GM21367 (cell line): ENCODE measurements at regions not wholly inside any gene's neighbourhood (a gene's known extent, or its start where the extent isn't known, plus 50 kb on each side); places are given as distances from the start of the nearest gene placed in this dataset.

Experiments
- ATAC-seq: cut with Tn5 transposase; IDR thresholded peaks from one replicate; pipeline ENCODE4 v1.9.1; 2021; ENCODE audit not compliant: unreplicated experiment

DNA sequence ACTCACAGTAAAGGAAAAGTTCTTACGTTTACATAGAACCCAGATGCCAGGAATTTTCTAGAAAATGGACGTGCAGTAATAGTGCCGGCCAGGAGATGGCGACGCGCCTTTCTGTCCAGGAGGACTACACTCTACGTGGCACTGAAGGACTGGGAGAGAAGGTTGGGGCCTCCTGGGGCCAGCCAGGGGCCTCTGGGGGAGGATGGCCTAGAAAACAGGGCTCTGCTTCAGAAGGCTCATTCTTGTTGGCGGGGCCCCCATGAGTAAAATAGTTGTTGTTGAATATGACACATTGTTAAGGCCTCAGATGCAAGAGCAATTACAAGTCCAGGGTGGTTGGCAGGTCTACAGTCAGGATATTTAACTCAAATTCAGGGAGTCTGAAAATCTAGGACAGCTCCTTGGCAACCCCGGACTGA lies 120.1 kb upstream of the MAX start:
- no peak for ATAC-seq

DNA sequence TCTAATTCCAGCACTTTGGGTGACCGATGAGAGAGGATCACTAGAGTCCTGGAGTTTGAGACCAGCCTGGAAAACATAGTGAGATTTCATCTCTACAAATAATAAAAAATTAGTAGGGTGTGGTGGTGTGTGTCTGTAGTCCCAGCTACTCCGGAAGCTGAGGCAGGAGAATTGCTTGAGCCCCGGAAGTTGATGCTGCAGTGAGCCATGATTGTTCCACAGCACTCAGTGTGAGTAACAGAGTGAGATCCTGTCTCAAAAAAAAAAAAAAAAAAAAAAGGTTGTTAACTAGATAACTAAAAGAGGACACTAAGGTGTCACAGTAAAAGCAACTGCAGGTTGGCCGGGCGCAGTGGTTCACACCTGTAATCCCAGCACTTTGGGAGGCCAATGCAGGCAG lies 121.3 kb upstream of the MAX start:
- ATAC-seq = no peak

DNA sequence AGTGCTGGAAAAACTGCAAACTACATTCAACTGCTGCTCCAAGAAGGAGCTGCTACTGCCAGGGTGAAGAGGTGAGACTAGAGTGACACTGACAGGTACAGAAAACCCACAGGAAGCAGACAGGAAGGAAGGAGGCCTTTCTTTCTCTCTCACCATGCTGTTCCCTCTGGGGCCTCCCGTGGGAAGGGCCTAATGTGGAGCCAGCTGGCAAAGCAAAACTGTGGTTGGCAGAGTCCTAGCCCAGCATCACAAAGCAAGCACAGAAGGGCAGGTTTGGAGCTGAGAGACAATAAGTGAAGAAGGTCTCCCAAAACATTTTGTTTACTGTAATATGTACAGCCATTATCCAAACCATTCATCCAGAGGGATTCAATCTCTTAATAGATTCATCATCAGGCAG lies 122.5 kb upstream of the MAX start:
- ATAC-seq = no peak

DNA sequence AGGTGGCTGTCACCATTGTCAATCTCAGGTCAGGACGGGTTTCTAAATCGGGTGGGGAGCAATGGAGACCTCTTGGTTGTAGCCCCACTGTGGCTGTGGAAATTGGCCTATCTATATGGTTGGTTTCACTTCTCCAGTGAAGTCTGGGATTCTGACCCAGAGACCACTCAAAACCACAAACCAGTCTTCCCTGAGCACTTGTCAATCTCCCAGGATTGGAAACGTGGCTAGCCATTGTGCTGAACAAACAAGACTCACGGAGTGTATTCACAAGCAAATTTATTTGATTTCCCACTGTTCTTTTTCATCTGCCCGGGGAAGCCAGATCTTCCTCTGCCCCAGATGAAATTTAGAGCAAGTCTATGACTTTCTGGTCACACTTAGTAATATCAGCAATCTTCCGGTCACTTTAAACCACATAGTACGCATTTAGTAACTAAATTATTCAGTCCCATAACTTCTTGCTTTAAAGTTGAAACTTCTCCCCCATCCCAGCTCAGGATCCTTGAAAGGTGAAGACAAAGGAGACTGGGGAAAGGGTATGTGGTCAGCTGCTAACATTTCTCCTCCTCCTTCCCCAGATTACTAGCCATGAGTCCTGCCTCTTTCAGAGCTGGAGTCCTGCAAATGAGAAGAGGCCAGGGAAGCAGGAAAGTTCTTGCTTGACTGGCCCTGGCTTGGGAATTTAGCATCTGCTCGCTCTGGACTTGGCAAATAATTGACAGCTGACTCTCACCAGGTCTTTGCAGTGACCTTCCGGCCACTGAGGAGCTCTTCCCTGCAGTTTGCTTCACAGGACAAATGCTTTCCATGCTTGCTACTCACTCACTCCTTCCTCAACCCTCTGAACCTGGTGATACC lies 123.2 kb upstream of the MAX start:
- no peak for ATAC-seq

DNA sequence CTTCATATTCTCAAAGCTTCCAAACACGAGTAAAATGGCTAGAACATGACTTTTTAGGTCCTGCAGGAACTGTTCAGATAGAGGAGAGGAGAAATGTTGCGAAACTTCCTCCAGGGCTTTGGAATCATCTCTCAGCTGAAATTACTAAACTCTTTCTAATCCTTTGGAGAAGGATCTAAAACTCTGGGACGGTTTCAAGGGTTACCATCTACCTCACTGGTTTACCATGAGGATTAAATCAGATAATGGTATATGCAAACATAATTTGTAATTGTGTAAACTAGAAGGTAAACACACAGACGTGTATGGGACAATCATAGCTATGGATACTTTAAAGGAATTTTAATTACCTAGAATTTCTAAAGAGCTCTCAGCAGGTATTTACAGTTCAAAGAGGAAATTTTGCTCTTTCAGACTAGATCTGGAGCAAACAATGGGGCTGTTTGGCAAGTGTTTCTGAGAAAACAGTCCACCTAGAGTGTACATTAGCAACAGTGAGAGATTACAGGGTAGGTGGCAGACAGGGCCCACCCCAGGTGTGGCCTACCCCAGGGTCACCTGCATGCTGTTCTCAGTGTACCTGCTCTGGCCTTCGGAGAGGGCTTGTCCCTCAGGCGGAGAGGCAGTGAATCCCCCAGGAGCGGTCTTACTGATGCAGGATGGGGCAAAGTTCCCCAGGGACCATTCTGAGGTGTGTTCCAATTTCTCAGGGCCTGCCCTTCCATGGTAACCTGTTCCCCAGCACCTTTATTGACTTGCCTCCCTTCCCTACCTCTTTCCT lies 124.7 kb upstream of the MAX start:
- no peak for ATAC-seq

DNA sequence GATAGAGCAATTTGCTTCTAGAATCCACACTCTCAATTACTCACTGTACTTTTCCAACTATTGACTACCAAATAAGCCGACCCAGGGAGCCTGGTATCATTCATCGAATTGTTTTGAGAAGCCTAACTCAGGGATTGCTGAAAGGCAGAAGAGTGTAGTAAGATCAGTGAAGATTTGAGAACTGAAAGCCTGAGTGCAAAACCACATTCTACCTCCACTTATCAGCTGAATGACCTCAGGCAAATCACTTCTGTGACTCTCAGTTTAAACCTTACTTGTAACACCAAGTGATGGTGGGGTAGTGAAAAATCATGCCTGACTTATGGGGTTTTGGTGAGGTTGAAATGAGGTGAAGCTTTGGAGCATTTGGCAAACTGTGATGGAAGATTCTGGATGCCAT lies 126.1 kb upstream of the MAX start:
- ATAC-seq = peak; percentile 79

DNA sequence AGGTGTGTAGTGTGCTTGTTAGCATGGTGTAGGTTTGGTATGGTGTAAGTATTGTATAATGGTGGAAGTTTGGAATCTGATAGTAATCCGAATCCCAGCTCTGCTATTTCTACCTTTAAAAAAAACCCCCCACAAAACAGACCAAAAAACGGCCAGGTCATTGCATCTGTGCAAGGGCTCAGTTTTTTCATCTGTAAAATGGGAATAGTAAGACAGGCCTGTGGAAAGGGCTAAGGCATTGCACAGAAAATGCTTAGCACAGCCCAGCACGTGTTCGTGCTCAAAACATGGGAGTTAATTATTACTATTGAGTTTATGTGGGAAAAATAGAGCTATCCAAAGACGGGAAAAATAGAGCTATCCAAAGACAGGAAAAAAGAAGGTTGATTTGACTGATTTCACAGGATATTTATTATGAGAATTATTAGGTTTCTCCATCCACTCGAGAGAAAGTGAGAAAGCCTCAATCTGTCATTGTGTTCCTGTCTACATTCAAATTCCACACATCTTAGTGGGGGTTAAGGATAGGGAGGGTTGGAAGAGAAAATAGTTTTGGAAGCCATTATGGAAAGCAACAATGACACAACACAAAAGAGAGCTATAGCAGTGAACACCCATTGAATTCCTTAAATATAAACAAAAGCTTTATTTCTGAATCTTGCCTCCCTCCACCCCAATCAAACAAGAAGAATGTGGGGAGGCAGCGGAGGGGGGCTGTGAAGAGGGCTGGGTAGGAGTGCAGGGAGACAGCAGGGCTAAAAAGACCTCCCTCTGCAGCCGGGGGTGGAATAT lies 126.8 kb upstream of the MAX start:
- ATAC-seq = no peak

DNA sequence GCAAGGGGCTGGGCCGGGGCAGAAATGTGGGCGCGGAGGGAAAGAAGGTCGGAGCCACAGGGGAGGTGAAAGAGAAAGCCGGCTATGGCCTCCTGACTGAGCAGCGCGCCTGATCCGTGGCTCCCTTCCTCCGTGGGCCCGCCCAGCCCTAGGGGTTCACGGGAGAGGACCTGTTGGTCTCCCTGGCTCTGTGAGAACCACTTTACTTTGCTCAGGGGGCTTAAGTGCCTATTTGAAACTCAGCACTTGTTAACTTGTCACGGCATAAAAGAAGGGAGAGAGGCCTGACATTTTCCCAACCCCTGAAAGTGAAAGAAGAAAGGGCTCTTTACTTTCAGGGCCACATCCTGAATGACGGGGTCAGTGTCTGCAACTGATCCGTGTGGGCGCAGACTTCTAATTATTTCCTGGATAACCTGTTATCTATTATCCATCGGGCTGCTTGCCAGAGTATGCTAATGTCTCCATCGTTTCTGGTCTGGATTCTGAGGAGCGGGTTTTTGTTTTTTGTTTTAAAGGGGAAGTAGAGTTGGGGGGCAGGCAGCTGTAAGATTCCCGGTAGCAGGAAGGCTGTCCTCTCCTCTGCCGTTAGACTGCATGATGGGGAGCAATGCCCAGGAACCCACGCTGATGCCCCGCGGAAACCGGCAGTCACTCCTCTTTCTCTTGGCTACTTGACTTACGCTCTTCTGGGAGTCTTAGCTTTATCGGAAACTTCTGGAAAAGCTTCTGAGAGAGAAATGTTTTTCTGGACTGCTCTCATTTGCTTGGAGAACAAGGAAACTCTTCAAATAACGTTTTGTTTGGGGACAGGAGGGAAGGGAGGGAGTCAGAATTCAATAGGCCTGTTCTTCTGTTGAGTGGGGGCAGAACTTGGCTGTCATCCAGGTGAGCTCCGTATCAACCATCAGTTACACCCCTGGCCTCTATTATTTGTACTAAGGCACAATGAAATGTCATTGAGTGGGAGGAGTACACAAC lies 127.7 kb upstream of the MAX start:
- no peak for ATAC-seq

DNA sequence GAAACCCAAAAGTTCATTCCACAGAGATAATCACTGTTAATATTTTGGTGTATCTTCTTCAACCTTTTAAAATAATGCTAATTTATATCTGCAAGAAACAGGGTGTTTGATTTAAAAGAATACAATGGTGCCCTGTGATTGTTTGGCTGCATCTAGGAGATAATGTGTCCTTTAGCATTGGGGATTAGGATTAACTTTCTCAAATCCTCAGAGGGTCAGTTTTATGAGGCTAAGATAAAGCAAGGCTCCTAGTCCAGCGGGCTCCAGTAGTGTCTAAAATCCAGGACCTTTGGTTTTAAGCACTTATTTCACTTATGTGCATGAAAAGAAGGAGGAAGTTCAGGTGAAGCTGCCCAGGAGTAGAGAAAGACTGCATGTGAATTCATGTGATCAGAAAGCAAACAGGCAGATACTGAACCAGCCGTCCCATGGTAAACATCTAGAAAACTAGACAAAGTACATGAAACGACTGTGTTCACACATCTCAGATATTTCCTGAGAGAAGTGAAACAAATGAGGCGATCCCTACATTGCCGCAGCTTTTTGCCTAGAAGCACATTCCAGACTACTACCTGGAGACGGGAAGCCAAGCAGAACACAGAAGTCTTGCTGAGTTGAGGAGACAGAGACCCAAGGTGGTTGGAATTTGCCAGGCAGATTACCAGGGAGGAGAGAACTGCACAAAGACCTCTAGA lies 129.1 kb upstream of the MAX start:
- ATAC-seq = no peak

DNA sequence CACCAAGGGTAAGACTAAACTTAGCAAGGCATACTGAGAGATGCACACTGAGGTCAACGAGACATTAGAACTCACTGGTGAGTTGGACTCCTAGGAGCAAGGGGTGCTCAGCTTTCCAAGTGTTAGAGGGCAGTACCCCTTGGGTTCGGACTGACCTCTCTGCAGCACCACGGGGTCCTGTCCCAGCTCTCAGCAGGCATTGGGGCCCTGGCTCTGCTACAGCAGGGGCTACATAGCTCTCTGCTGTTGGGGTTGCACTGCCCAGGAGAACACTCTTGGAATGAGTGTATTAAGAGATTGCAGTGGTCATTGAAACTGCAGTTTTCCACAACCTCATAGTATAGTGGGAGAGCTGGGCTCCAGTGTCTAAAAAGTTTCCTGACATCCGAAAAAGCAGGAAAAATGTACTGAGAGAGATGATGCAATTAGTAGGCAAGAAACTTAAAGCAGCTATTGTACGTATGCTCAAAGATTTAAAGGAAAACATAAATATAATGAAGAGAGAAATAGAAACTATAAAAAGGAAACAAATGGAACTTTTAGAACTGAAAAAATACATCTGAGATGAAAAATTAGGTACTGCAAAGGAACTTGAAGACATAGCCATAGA lies 132.5 kb upstream of the MAX start:
- no peak for ATAC-seq

DNA sequence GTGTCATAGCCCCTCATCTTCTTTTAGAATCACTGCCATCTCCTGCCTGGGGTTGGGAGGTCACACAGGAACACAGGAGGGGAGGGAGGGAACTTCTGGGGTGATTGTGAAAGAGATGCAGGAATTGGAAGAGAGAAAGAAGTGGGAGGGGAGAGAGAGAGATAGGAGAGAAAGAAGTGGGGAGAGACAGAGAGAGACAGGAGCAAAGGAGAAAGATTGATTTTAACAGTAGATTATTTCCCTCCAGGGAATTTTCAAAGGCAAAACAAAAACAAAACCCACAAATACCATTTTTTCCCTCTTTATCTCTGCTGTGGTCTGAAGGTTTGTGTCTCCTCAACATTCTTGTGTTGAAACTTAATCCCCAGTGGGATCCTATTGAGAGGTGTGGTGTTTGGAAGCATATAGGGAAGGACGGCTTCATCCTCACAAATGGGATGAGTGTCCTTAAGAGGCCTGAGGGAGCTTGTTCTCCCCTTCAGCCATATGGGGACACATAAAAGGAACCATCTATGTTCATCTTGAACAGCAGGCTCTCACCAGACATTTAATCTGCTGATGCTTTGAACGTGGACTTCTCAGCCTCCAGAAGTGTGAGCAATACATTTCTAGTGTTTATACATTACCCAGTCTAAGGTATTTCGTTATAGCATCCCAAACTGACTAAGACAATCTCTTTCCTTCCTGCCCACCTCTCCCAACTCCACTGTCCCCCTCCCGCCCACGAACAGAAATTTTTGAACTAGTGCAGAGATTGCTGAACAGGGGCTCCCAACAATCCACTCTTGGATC lies 134.9 kb upstream of the MAX start:
- ATAC-seq = no peak

DNA sequence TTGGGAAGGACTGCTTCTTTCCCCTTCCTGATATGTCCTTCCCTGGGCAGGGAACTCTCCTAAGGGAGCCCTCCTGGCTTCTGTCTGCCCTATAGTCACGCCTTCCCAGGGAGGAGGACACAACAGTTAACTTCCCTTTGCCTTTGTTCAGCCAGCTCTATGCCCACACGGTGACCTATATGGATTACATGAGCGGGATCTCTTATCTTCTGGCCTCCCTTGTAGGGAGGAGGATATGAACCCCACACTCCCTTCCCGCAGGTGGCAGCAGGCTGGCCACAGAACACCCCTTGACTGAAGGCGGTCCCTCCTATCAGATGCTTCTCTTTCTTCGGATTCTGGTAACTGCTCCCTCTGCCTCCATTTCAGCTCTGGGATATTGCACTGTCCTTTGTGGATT lies 135.6 kb upstream of the MAX start:
- no peak for ATAC-seq

DNA sequence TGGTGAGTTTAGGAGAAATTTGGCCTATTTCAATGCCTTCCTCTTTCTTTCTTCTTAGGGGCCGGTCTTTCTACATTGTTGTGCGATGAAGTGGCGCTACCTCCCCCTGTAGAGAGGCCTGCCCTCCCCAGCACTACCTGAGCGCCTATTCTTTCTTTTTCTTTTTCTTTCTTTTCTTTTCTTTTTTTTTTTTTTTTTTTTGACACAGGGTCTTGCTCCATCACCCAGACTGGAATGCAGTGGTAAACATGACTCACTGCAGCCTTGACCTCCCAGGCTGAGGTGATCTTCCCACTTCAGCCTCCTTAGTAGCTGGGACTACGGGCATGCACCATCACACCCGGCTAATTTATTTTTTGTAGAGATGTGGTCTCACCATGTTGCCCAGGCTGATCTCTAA lies 136.1 kb upstream of the MAX start:
- ATAC-seq = no peak

DNA sequence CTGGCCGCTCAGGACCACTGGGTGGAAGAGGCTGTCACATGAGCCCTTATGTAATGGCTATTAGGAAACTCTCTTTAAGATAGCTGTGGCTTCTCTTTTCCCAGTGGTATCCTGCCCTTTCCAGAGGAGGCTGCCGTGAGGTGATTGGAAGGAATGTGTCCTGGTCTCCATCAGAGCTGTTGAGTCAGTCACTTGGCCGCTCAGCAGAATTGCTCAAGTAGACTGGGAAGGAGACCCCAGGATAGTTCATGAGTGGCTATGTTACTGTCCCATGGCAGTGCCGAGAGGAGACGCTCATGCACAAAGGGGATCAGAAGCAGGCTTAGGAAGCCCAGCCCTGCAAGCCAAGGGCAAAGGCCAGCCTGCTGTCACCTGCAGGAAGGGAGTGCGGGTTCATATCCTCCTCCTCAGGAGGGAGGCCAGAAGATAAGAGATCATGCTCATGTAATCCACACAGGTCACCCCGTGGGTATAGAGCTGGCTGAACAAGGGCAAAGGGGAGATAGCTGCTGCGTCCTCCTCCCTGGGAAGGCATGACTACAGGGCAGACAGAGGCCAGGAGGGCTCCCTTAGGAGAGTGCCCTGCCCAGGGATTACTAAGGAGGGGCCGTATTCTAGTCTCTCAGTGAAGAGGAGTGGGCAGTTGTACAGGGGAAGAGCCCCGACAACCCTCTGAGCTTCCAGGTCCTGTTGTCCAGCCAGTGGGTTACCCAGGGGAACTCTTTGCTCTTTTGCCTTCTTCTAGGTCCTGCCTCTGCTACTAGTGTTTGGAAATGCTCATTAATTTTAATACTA lies 137.0 kb upstream of the MAX start:
- ATAC-seq = no peak

DNA sequence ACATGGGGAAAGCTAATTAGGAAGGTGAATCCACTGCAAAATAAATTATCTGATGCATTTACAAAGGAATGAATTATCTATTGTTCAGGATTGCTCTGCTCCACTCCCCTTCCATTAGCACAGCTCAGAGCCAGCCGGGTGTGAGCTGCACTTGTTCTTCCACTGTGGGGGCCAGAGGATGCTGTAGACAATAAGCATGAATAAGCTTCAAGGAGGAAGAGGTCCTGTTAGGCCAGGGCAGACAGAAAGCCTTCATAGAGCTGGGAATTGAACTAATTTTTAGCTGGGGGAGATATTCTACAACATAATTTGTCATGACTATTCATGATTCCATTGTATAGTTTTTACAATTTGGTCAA lies 137.6 kb upstream of the MAX start:
- no peak for ATAC-seq

DNA sequence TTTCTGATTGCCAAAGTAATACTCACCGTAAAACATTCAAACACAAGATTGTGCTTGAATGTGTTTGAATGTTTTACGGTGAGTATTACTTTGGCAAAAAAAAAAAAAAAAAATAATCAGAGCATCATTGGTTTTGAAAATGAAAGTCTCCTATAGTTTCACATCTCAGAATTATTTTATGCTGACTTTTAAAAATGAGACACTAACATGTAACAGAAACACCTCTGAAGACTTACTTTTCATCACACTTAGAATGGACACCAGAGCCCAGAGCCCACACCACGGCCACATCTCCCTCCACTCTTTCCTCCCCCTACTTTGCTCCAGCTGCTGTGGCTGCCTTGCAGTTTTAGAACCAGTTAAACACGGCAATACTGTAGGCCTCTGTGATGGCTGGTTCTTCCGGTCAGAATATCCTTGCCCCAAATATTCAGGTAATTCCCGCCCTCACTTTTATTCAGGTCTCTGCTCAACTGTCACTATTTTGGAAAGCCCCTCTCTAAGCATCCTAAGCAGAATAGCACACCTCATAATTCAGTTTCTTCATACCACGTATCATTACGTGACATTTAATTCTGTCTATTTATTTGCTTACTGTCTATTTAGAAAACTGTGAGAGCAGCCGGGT lies 138.9 kb upstream of the MAX start:
- ATAC-seq = no peak

DNA sequence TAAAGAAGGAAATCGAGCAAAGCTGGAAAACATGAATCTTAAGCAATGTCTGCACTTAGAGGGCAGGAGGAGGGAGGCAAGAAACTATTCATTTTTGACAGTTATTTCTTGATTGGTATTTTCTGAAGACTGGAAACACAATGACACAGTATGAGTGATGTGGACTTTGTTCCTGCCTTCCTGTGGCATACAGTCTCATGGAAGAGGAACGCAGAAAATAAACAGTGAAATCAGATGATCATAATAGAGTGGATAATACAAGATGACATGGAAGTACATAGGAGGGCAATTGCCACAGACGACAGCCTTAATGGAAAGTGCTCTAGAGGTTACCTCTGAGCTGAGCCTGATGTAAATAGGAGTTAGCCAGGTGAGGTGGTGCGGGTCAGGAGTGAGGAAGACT lies 140.4 kb upstream of the MAX start:
- ATAC-seq = no peak
